Breast epithelium (tissue), 4 donors: ENCODE measurements at regions not wholly inside any gene's neighbourhood (a gene's known extent, or its start where the extent isn't known, plus 50 kb on each side); places are given as distances from the start of the nearest gene placed in this dataset.
A peak's percentile ranks its signal among the peaks of the same experiment; 100 is the strongest.

Experiments used
- DNase-seq, 2 donors: peaks; one replicate each; pipeline ENCODE4 v3.0.0-alpha.2; 2019; ENCODE audit warnings: low spot score in 2 of 2
- H3K27ac ChIP-seq, 2 donors: fragments of 200-600 bp; sonication (generic) in 1 of 2; one replicate each; pipeline ENCODE4 v1.5.1; 2016 to 2019; ENCODE audit warnings: mild to moderate bottlenecking in 1 of 2
- H3K27me3 ChIP-seq, 2 donors: fragments of 200-600 bp; sonication (generic) in 1 of 2; one replicate each; pipeline versions ENCODE4 v1.5.1 to v1.6.0; 2017 to 2019; ENCODE audit warnings: control low read depth in 1 of 2, mild to moderate bottlenecking in 1 of 2
- H3K36me3 ChIP-seq: fragments of 200-600 bp; one replicate; pipeline ENCODE4 v1.5.1; 2019
- H3K4me1 ChIP-seq, 2 donors: fragments of 200-600 bp; sonication (generic); one replicate each; pipeline ENCODE4 v1.5.1; 2016 to 2019; ENCODE audit warnings: control low read depth in 1 of 2
- H3K4me3 ChIP-seq, 3 donors: fragments of 200-600 bp; sonication (generic); 1 replicate in 2 of 3; 2 replicates in 1 of 3; pipeline ENCODE4 v1.5.1; 2016 to 2019; ENCODE audit warnings: mild to moderate bottlenecking in 3 of 3, moderate library complexity in 2 of 3
- H3K9me3 ChIP-seq, 2 donors: fragments of 200-600 bp; sonication (generic) in 1 of 2; one replicate each; pipeline ENCODE4 v1.5.1; 2016 to 2019; ENCODE audit warnings: control low read depth in 1 of 2
- CTCF ChIP-seq, 3 donors: fragments of 450-650 bp; IDR thresholded peaks; one replicate each; pipeline ENCODE4 v1.5.1; 2016 to 2017; ENCODE audit warnings: antibody characterized with exemption in 3 of 3, mild to moderate bottlenecking in 3 of 3, moderate library complexity in 3 of 3
- POLR2A ChIP-seq: fragments of 450-650 bp; IDR thresholded peaks from one replicate; pipeline ENCODE4 v1.6.1; 2016; ENCODE audit warnings: antibody characterized with exemption, mild to moderate bottlenecking, moderate library complexity
- POLR2AphosphoS5 ChIP-seq, 3 donors: sonication (generic); formaldehyde crosslinking; IDR thresholded peaks; one replicate each; pipeline ENCODE4 v1.6.1; 2017; ENCODE audit warnings: antibody characterized with exemption in 3 of 3
- intact Hi-C: fragments of 100-400 bp; cut with DNase I; formaldehyde crosslinking; loops from one replicate; pipeline ENCODE4 v1.15.1; 2023; ENCODE audit warnings: low total_unique reads

GRCh38 chr1:50265790-50266314 lies 157.1 kb downstream of the ELAVL4 start:
- H3K27me3 ChIP-seq = no peaks in the 10 kb centered on the region
- no peaks in the 10 kb centered on the region for H3K36me3 ChIP-seq
- H3K27ac ChIP-seq = peak overlapping the region; percentile 42 to 74
- no peaks in the 10 kb centered on the region for H3K9me3 ChIP-seq
- DNase-seq = peak in 1 of 2 donors; percentile 17
- no peak for TF ChIP-seq CTCF (IDR thresholded peaks at IDR 0.05)
- TF ChIP-seq POLR2AphosphoS5 (IDR thresholded peaks at IDR 0.05) = peak in 2 of 3 donors; percentile 38 to 44
- intact Hi-C loops = no loop called here
- H3K4me3 ChIP-seq = no peak overlapping the region
- H3K4me1 ChIP-seq = no peaks in the 10 kb centered on the region

GRCh38 chr1:50264590-50264989 lies 155.9 kb downstream of the ELAVL4 start:
- no peaks in the 10 kb centered on the region for H3K4me1 ChIP-seq
- DNase-seq = no peak
- H3K4me3 ChIP-seq = no peak overlapping the region
- intact Hi-C loops = no loop called here
- H3K9me3 ChIP-seq = no peaks in the 10 kb centered on the region
- no peak for TF ChIP-seq CTCF (IDR thresholded peaks at IDR 0.05)
- TF ChIP-seq POLR2AphosphoS5 (IDR thresholded peaks at IDR 0.05) = no peak
- TF ChIP-seq POLR2A = no peak
- H3K27ac ChIP-seq = no peak overlapping the region
- no peaks in the 10 kb centered on the region for H3K36me3 ChIP-seq
- no peaks in the 10 kb centered on the region for H3K27me3 ChIP-seq

- intact Hi-C loops = no loop called here
- TF ChIP-seq CTCF (IDR thresholded peaks at IDR 0.05) = no peak
- no peak for TF ChIP-seq POLR2A
- DNase-seq = no peak
- Histone ChIP-seq H3K9me3 (no peaks in the 10 kb centered on the region), H3K36me3 (no peaks in the 10 kb centered on the region), H3K4me1 (no peaks in the 10 kb centered on the region), H3K27me3 (no peaks in the 10 kb centered on the region), H3K27ac (no peak overlapping the region), H3K4me3 (no peak overlapping the region)
Observed at GRCh38 chr1:50262436-50262835, 153.7 kb downstream of the ELAVL4 start.

- Histone ChIP-seq H3K36me3 (no peaks in the 10 kb centered on the region), H3K27ac (no peak overlapping the region), H3K4me3 (no peak overlapping the region), H3K4me1 (no peaks in the 10 kb centered on the region), H3K9me3 (no peaks in the 10 kb centered on the region), H3K27me3 (no peaks in the 10 kb centered on the region)
- TF ChIP-seq POLR2A (no peak), POLR2AphosphoS5 (IDR thresholded peaks at IDR 0.05) (no peak), CTCF (IDR thresholded peaks at IDR 0.05) (no peak)
- intact Hi-C loops = no loop called here
- no peak for DNase-seq
Observed at GRCh38 chr1:50261951-50262350, 153.2 kb downstream of the ELAVL4 start.

GRCh38 chr1:50257940-50258685 lies 149.4 kb downstream of the ELAVL4 start:
- intact Hi-C loops = no loop called here
- Histone ChIP-seq H3K36me3 (no peaks in the 10 kb centered on the region), H3K9me3 (no peaks in the 10 kb centered on the region), H3K27ac (no peak overlapping the region), H3K27me3 (peaks cover 0 to 10% of the 10 kb centered on the region in 2 donors), H3K4me3 (no peak overlapping the region), H3K4me1 (no peaks in the 10 kb centered on the region)
- TF ChIP-seq POLR2A (no peak), CTCF (IDR thresholded peaks at IDR 0.05) (no peak), POLR2AphosphoS5 (IDR thresholded peaks at IDR 0.05) (no peak)
- no peak for DNase-seq
